Nephron progenitor cell (in vitro differentiated cells): ENCODE measurements at regions not wholly inside any gene's neighbourhood (a gene's known extent, or its start where the extent isn't known, plus 50 kb on each side); places are given as distances from the start of the nearest gene placed in this dataset.

Source experiments
- DNase-seq: peaks from one replicate; pipeline ENCODE4 v3.0.0; 2021
- H3K27ac Mint-ChIP-seq: 2 replicates; pipeline ENCODE4 v1.8.0; 2021; ENCODE audit warnings: mild to moderate bottlenecking, moderate library complexity, mixed read lengths
- H3K27me3 Mint-ChIP-seq: 2 replicates; pipeline ENCODE4 v1.8.0; 2021; ENCODE audit warnings: mild to moderate bottlenecking, low read depth, mixed read lengths; ENCODE audit not compliant: poor library complexity
- H3K36me3 Mint-ChIP-seq: 2 replicates; pipeline ENCODE4 v1.8.0; 2021; ENCODE audit warnings: low read depth, mixed read lengths
- H3K4me1 Mint-ChIP-seq: 2 replicates; pipeline ENCODE4 v1.8.0; 2021; ENCODE audit warnings: mixed read lengths
- H3K4me3 Mint-ChIP-seq: 2 replicates; pipeline ENCODE4 v1.8.0; 2021; ENCODE audit warnings: mild to moderate bottlenecking, moderate library complexity, mixed read lengths
- H3K9me3 Mint-ChIP-seq: 2 replicates; pipeline ENCODE4 v1.8.0; 2021; ENCODE audit warnings: mild to moderate bottlenecking, moderate library complexity, mixed read lengths
- TF ChIP-seq, protein P1 (sequence below): fragments of 200-600 bp; sonication (generic); IDR thresholded peaks from 2 replicates; pipeline ENCODE4 v1.5.0; 2021; ENCODE audit warnings: antibody characterized with exemption

DNA sequence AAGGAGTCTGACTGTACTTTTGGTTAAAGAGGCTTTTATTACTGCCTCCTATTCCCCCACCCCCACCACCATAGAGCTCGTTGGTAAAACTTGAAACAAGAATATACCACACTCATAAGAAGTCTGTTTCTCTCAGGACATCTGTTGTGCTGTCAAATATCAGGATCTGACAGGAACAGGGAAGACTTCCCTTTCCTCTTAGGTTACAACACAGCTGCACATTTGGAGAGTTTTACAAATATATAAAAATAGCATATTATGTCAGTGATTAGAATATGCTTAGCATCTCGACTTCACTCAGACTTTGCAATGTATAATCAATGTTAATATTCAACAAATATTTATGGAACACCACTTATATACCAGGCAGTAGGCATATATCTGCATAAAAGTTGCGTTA lies 439.6 kb upstream of the REG3G start:
- H3K27ac Mint-ChIP-seq: no peak overlapping the region
- H3K36me3 Mint-ChIP-seq: no peaks in the 10 kb centered on the region
- no peak for DNase-seq
- H3K4me3 Mint-ChIP-seq: no peak overlapping the region
- H3K27me3 Mint-ChIP-seq: no peaks in the 10 kb centered on the region
- H3K4me1 Mint-ChIP-seq: peaks cover 6% of the 10 kb centered on the region
- TF ChIP-seq, protein P1, sequence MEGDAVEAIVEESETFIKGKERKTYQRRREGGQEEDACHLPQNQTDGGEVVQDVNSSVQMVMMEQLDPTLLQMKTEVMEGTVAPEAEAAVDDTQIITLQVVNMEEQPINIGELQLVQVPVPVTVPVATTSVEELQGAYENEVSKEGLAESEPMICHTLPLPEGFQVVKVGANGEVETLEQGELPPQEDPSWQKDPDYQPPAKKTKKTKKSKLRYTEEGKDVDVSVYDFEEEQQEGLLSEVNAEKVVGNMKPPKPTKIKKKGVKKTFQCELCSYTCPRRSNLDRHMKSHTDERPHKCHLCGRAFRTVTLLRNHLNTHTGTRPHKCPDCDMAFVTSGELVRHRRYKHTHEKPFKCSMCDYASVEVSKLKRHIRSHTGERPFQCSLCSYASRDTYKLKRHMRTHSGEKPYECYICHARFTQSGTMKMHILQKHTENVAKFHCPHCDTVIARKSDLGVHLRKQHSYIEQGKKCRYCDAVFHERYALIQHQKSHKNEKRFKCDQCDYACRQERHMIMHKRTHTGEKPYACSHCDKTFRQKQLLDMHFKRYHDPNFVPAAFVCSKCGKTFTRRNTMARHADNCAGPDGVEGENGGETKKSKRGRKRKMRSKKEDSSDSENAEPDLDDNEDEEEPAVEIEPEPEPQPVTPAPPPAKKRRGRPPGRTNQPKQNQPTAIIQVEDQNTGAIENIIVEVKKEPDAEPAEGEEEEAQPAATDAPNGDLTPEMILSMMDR: no peak
- H3K9me3 Mint-ChIP-seq: no peaks in the 10 kb centered on the region

DNA sequence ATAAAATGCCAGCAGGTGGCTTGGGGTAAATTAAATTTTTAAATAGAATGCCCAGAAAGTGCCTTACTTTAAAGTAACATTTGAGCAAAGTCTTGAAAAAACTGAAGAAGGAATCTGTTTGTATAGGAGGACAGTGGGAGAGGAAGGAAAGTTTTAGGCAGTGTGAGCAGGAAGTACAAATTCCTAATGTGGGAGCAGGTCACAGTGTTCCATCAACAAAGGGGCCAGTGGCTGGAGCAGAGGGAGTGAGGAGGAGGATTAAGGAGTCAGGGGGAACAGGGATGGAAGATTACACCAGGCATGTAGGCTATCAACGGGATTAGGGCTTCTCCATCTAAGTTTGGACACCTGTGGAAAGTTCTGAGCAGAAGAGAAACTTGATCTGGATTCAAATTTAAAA lies 439.2 kb upstream of the REG3G start:
- no peak overlapping the region for H3K27ac Mint-ChIP-seq
- no peak for DNase-seq
- no peak overlapping the region for H3K4me3 Mint-ChIP-seq
- TF ChIP-seq, protein P1: no peak
- no peaks in the 10 kb centered on the region for H3K27me3 Mint-ChIP-seq
- peaks cover 6% of the 10 kb centered on the region for H3K4me1 Mint-ChIP-seq
- H3K36me3 Mint-ChIP-seq: no peaks in the 10 kb centered on the region
- no peaks in the 10 kb centered on the region for H3K9me3 Mint-ChIP-seq

DNA sequence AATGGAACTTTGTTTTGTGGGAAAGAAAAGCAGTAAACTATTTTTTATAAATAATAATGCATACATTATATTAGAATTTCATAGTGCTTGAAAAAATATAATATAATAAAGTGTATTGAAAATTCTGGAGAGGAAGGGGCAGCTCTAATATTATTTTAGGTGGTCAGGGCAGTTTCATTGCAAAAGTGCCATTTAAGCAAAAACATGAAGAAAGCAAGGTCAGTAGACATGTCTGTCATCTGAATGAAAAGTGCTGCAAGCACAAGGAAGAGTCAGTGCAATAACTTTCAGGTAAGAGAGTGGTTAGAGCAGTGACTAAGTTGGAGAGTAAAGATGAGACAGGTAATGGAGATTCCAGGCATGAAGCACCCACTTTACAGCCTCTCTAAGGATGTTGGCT lies 435.6 kb upstream of the REG3G start:
- Mint-ChIP-seq H3K27me3 (no peaks in the 10 kb centered on the region), H3K36me3 (no peaks in the 10 kb centered on the region), H3K27ac (no peak overlapping the region), H3K4me3 (no peak overlapping the region), H3K4me1 (peaks cover 6% of the 10 kb centered on the region), H3K9me3 (no peaks in the 10 kb centered on the region)
- TF ChIP-seq, protein P1: no peak
- no peak for DNase-seq

GRCh38 chr2:78592491-78592890 lies 433.0 kb upstream of the REG3G start:
- H3K27me3 Mint-ChIP-seq: no peaks in the 10 kb centered on the region
- H3K4me3 Mint-ChIP-seq: no peak overlapping the region

DNA sequence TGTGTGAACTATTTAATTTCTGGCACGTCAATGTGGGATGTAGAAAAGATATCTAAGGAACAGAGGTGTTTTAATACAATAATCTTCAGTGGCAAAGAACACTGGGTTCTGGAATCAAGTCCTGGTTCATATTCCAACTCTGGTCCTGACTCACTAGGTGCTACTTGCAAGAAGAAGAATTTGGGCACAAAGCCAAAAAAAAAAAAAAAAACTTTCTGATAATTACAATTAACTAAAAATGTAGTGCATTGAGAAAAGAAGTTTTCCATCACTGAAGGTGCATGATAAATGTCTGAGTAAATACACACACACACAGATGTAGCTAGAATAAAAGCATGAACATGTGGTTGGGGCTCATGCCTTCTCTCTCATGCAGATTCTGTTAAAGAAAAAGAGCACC lies 424.4 kb upstream of the REG3G start:
- TF ChIP-seq, protein P1: no peak
- Mint-ChIP-seq H3K27ac (no peak overlapping the region), H3K9me3 (no peaks in the 10 kb centered on the region), H3K4me3 (no peak overlapping the region), H3K4me1 (no peaks in the 10 kb centered on the region), H3K36me3 (no peaks in the 10 kb centered on the region), H3K27me3 (no peaks in the 10 kb centered on the region)
- no peak for DNase-seq

More at GRCh38 chr2:78592491-78592890, 433.0 kb upstream of the REG3G start:
- TF ChIP-seq, protein P1: no peak
- no peaks in the 10 kb centered on the region for H3K36me3 Mint-ChIP-seq
- no peak for DNase-seq
- H3K27ac Mint-ChIP-seq: no peak overlapping the region
- H3K4me1 Mint-ChIP-seq: no peaks in the 10 kb centered on the region
- H3K9me3 Mint-ChIP-seq: no peaks in the 10 kb centered on the region

DNA sequence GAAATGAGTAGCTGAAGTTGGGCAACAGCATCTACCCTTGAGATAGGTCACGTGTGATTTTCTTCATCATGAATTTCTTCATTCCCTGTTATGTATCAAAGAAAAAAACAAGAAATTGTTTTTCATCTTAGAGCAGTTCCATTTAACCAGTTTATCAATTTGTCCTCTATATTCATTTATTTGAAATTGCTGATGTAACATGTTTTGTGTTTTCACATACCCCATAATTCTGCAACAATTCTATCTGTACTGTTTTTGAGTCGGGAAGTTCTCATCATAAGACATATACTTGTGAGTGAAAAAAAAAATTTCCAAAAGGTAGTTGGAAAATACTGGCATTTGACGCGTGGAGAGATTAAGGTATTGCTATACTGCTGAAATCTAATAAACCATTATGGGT lies 422.6 kb upstream of the REG3G start:
- Mint-ChIP-seq H3K36me3 (no peaks in the 10 kb centered on the region), H3K27me3 (no peaks in the 10 kb centered on the region), H3K9me3 (no peaks in the 10 kb centered on the region), H3K27ac (no peak overlapping the region), H3K4me1 (peaks cover 4% of the 10 kb centered on the region), H3K4me3 (no peak overlapping the region)
- no peak for DNase-seq
- TF ChIP-seq, protein P1: no peak
